ENCODE measurements at regions not wholly inside any gene's neighbourhood (a gene's known extent, or its start where the extent isn't known, plus 50 kb on each side); places are given as distances from the start of the nearest gene placed in this dataset.

GRCh38 chr20:24737212-24737850 lies 211.7 kb upstream of the CST7 start:
- dilution Hi-C loops (cut with MboI; ENCODE audit: extremely low pct_ligation_motif_present, low sequenced_read_pairs) (no loop called here), intact Hi-C loops (cut with micrococcal nuclease) (no loop called here)
- no peaks in the 10 kb centered on the region for H3K79me2 ChIP-seq (ENCODE audit: control insufficient read depth, insufficient read depth, low read length)
- H3K4me1 ChIP-seq (ENCODE audit: control insufficient read depth, extremely low read depth, insufficient read depth, low read length) = no peaks in the 10 kb centered on the region
- no peaks in the 10 kb centered on the region for H3K36me3 ChIP-seq (ENCODE audit: control insufficient read depth in 2 of 2, extremely low read depth in 1 of 2, insufficient read depth in 2 of 2, low read length in 2 of 2)
- no peak overlapping the region for H3K4me3 ChIP-seq (replicated peaks in 1 of 3; ENCODE audit: insufficient read depth in 1 of 3, low read depth in 1 of 3, low read length in 3 of 3)
- no TSS peak for BruUV-seq (replicated peaks)
- FAIRE-seq = no peak
- H3K27ac ChIP-seq (ENCODE audit: insufficient read depth, low read depth, low read length) = no peak overlapping the region
- no peak for DNase-seq (ENCODE audit: low read depth, low spot score)
- no peak overlapping the region for H3K4me2 ChIP-seq (ENCODE audit: insufficient read depth, low read length)
- H3K9me3 ChIP-seq (replicated peaks; ENCODE audit: control insufficient read depth, insufficient read depth, low read length) = no peaks in the 10 kb centered on the region
- TF ChIP-seq EZH2 (IDR thresholded peaks at IDR 0.05; ENCODE audit: borderline replicate concordance, low read depth, low read length, severe bottlenecking) (no peak), CTCF (IDR thresholded peaks at IDR 0.05; ENCODE audit: extremely low read depth in 1 of 2, insufficient read depth in 1 of 2, low read depth in 1 of 2, low read length in 2 of 2) (no peak), FOS (IDR thresholded peaks at IDR 0.05; ENCODE audit: borderline replicate concordance, insufficient read depth, low read length) (no peak), MYC (IDR thresholded peaks at IDR 0.05; ENCODE audit: low read depth, low read length) (no peak), MAX (IDR thresholded peaks at IDR 0.05; ENCODE audit: insufficient read depth, insufficient read length) (no peak), GATA2 (IDR thresholded peaks at IDR 0.05; ENCODE audit: insufficient read depth, insufficient read length, low read depth, low read length) (no peak), JUN (IDR thresholded peaks at IDR 0.05; ENCODE audit: borderline replicate concordance, insufficient read depth, insufficient read length, low read depth) (no peak), POLR2AphosphoS5 (IDR thresholded peaks at IDR 0.05; ENCODE audit: insufficient read depth, low read depth, low read length) (no peak), POLR2A (IDR thresholded peaks at IDR 0.05; ENCODE audit: low read depth, low read length) (no peak)
- H4K20me1 ChIP-seq (replicated peaks; ENCODE audit: control insufficient read depth, extremely low read depth, insufficient read depth, low read length) = no peaks in the 10 kb centered on the region
- H3K9ac ChIP-seq (replicated peaks; ENCODE audit: extremely low read depth, insufficient read depth, low read length) = no peak overlapping the region
- H3K9me1 ChIP-seq (replicated peaks; ENCODE audit: control insufficient read depth, extremely low read depth, insufficient read depth, low read length) = no peaks in the 10 kb centered on the region
- no peak overlapping the region for H2AFZ ChIP-seq (ENCODE audit: low read depth, low read length)
- H3K27me3 ChIP-seq (ENCODE audit: control insufficient read depth in 2 of 2, insufficient read depth in 2 of 2, low read length in 2 of 2) = no peaks in the 10 kb centered on the region
- POLR2A ChIA-PET = no interaction called here
- CTCF ChIA-PET = no interaction called here

Measured in endothelial cell of umbilical vein (primary cell).